Immature natural killer cell (primary cell): ENCODE measurements at regions not wholly inside any gene's neighbourhood (a gene's known extent, or its start where the extent isn't known, plus 50 kb on each side); places are given as distances from the start of the nearest gene placed in this dataset.

Experiments
- DNase-seq, 3 donors: peaks; one replicate each; pipeline ENCODE4 v3.0.0; 2022; ENCODE audit warnings: mixed read lengths in 1 of 3
- H3K27ac Mint-ChIP-seq, 6 donors: one replicate each; pipeline ENCODE4 v1.8.0; 2020; ENCODE audit warnings: mixed read lengths in 6 of 6, mild to moderate bottlenecking in 5 of 6, inconsistent platforms in 4 of 6, moderate library complexity in 3 of 6
- H3K27me3 Mint-ChIP-seq, 3 donors: one replicate each; pipeline ENCODE4 v1.8.0; 2020 to 2021; ENCODE audit warnings: low read depth in 3 of 3, mild to moderate bottlenecking in 3 of 3, mixed read lengths in 3 of 3, moderate library complexity in 3 of 3, inconsistent platforms in 1 of 3
- H3K36me3 Mint-ChIP-seq, 3 donors: one replicate each; pipeline ENCODE4 v1.8.0; 2020; ENCODE audit warnings: mixed read lengths in 3 of 3, inconsistent platforms in 2 of 3, mild to moderate bottlenecking in 2 of 3
- H3K4me1 Mint-ChIP-seq, 2 donors: one replicate each; pipeline ENCODE4 v1.8.0; 2020; ENCODE audit warnings: inconsistent platforms in 2 of 2, mild to moderate bottlenecking in 2 of 2, mixed read lengths in 2 of 2, moderate library complexity in 1 of 2
- H3K4me3 Mint-ChIP-seq, 5 donors: one replicate each; pipeline ENCODE4 v1.8.0; 2020; ENCODE audit warnings: mild to moderate bottlenecking in 5 of 5, mixed read lengths in 5 of 5, inconsistent platforms in 3 of 5, moderate library complexity in 3 of 5
- H3K9me3 Mint-ChIP-seq, 6 donors: one replicate each; pipeline ENCODE4 v1.8.0; 2020; ENCODE audit warnings: mild to moderate bottlenecking in 6 of 6, mixed read lengths in 6 of 6, inconsistent platforms in 4 of 6, moderate library complexity in 3 of 6

- Mint-ChIP-seq H3K27me3 (peaks cover 0 to 13% (median 0%) of the 10 kb centered on the region in 3 donors), H3K27ac (no peak overlapping the region), H3K9me3 (peaks cover 0 to 2% (median 0%) of the 10 kb centered on the region in 6 donors), H3K36me3 (no peaks in the 10 kb centered on the region), H3K4me3 (no peak overlapping the region), H3K4me1 (no peaks in the 10 kb centered on the region)
- DNase-seq, result no peak
Observed at GRCh38 chr3:127363171-127363570, 75.3 kb upstream of the PRR20G start.

GRCh38 chr3:127360647-127361046 lies 72.8 kb upstream of the PRR20G start:
- H3K27me3 Mint-ChIP-seq, result peaks cover 0 to 13% (median 0%) of the 10 kb centered on the region in 3 donors
- no peaks in the 10 kb centered on the region for H3K36me3 Mint-ChIP-seq
- H3K4me1 Mint-ChIP-seq, result no peaks in the 10 kb centered on the region
- H3K27ac Mint-ChIP-seq, result no peak overlapping the region
- H3K4me3 Mint-ChIP-seq, result no peak overlapping the region
- H3K9me3 Mint-ChIP-seq, result peaks cover 0 to 11% (median 3%) of the 10 kb centered on the region in 6 donors
- no peak for DNase-seq

GRCh38 chr3:127358641-127359040 lies 70.8 kb upstream of the PRR20G start:
- Mint-ChIP-seq H3K27me3 (peaks cover 0 to 11% (median 0%) of the 10 kb centered on the region in 3 donors), H3K4me3 (no peak overlapping the region), H3K36me3 (no peaks in the 10 kb centered on the region), H3K27ac (no peak overlapping the region), H3K4me1 (no peaks in the 10 kb centered on the region), H3K9me3 (peaks cover 0 to 11% (median 3%) of the 10 kb centered on the region in 6 donors)
- DNase-seq, result no peak

DNA sequence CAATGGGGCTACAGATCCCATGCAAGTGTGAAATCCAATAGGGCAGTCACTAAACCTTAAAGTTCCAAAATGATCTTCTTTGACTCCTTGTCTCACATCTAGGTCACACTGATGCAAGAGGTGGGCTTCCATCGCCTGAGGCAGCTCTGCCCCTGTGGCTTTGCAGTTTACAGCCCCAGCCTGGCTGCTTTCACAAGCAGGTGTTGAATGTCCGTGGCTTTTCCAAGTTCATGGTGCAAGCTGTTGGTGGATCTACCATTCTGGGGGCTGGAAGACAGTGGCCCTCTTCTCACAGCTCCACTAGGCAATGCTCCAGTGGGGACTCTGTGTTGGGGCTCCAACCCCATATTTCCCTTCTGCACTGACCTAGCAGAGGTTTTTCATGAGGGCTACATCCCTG lies 68.5 kb upstream of the PRR20G start:
- Mint-ChIP-seq H3K4me3 (no peak overlapping the region), H3K36me3 (no peaks in the 10 kb centered on the region), H3K27ac (no peak overlapping the region), H3K4me1 (no peaks in the 10 kb centered on the region), H3K27me3 (peaks cover 0 to 2% (median 1%) of the 10 kb centered on the region in 3 donors), H3K9me3 (peaks cover 0 to 9% (median 3%) of the 10 kb centered on the region in 6 donors)
- no peak for DNase-seq

DNA sequence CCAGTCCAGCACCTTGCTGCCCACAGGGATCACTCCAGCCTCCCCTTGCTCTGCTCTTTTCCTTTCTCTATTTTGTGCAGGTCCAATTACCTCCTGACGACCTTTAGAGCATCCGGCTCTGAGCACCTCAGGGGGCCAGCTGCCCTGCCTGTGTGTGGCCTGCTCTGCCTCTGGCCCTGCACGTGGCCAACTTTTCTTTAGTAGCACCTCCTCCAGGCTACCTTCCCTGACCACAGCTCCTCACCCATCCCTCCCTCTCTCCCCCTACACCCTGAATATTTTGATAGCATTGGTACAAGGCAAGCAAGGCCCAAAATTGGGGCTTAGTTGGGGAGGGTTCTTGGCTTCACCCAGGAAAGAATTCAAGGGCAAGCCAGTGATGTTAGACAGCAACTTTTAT lies 66.9 kb upstream of the PRR20G start:
- DNase-seq, result no peak
- Mint-ChIP-seq H3K27ac (no peak overlapping the region), H3K4me3 (no peak overlapping the region), H3K27me3 (peaks cover 0 to 3% (median 2%) of the 10 kb centered on the region in 3 donors), H3K9me3 (peaks cover 0 to 9% (median 3%) of the 10 kb centered on the region in 6 donors), H3K36me3 (no peaks in the 10 kb centered on the region), H3K4me1 (no peaks in the 10 kb centered on the region)

- Mint-ChIP-seq H3K9me3 (peaks cover 0 to 9% (median 3%) of the 10 kb centered on the region in 6 donors), H3K36me3 (no peaks in the 10 kb centered on the region), H3K4me3 (no peak overlapping the region), H3K27ac (no peak overlapping the region), H3K4me1 (no peaks in the 10 kb centered on the region), H3K27me3 (peaks cover 0 to 3% (median 0%) of the 10 kb centered on the region in 3 donors)
- no peak for DNase-seq
Observed at GRCh38 chr3:127352612-127353011, 64.8 kb upstream of the PRR20G start.

DNA sequence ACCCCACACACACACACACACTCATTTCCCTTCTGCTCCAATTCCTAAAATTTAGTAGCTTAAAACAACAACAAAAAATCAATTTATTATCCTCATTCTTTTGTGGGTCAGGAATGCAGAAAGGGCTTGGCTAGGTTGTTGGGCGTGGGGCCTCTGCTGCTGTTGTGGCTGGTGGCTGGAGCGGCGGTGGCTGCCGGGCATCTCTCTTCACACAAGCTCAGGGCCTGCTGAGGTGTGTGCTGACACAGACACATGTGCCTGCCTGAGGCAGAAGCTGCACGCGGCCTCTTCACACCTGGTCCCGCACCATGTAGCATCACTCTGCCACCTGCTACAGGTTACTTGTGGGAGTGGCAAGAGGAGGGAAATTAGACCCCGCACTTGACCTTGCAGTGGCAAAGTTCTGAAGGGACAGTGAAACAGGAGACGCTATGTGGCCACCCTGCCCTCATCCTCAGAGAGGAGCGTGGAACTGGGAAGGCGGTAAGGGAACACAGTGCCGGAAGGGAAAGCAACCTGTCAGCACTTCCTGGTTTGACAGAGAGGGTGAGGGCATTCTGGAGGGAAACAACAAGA lies 64.0 kb upstream of the PRR20G start:
- H3K4me3 Mint-ChIP-seq, result no peak overlapping the region
- no peak for DNase-seq
- peak overlapping the region in 1 of 6 donors; percentile 34 for H3K27ac Mint-ChIP-seq
- H3K27me3 Mint-ChIP-seq, result peaks cover 0 to 6% (median 3%) of the 10 kb centered on the region in 3 donors
- no peaks in the 10 kb centered on the region for H3K36me3 Mint-ChIP-seq
- no peaks in the 10 kb centered on the region for H3K4me1 Mint-ChIP-seq
- H3K9me3 Mint-ChIP-seq, result peaks cover 0 to 3% (median 0%) of the 10 kb centered on the region in 6 donors

- H3K27ac Mint-ChIP-seq, result no peak overlapping the region
Observed at GRCh38 chr3:127351321-127351720, 63.5 kb upstream of the PRR20G start.

GRCh38 chr3:127350172-127351050 lies 62.6 kb upstream of the PRR20G start:
- Mint-ChIP-seq H3K27me3 (peaks cover 0 to 11% (median 5%) of the 10 kb centered on the region in 3 donors), H3K4me3 (no peak overlapping the region), H3K9me3 (peaks cover 0 to 3% (median 0%) of the 10 kb centered on the region in 6 donors), H3K4me1 (no peaks in the 10 kb centered on the region), H3K27ac (no peak overlapping the region), H3K36me3 (no peaks in the 10 kb centered on the region)
- DNase-seq, result no peak

More at GRCh38 chr3:127351321-127351720, 63.5 kb upstream of the PRR20G start:
- no peak for DNase-seq
- no peaks in the 10 kb centered on the region for H3K36me3 Mint-ChIP-seq
- H3K4me1 Mint-ChIP-seq, result no peaks in the 10 kb centered on the region
- no peak overlapping the region for H3K4me3 Mint-ChIP-seq
- H3K9me3 Mint-ChIP-seq, result peaks cover 0 to 3% (median 0%) of the 10 kb centered on the region in 6 donors
- peaks cover 0 to 8% (median 5%) of the 10 kb centered on the region in 3 donors for H3K27me3 Mint-ChIP-seq

- Mint-ChIP-seq H3K27me3 (peaks cover 0 to 11% (median 5%) of the 10 kb centered on the region in 3 donors), H3K4me3 (no peak overlapping the region), H3K9me3 (peaks cover 0 to 3% (median 0%) of the 10 kb centered on the region in 6 donors), H3K27ac (no peak overlapping the region), H3K4me1 (no peaks in the 10 kb centered on the region), H3K36me3 (no peaks in the 10 kb centered on the region)
- no peak for DNase-seq
Observed at GRCh38 chr3:127349501-127350171, 61.8 kb upstream of the PRR20G start.

DNA sequence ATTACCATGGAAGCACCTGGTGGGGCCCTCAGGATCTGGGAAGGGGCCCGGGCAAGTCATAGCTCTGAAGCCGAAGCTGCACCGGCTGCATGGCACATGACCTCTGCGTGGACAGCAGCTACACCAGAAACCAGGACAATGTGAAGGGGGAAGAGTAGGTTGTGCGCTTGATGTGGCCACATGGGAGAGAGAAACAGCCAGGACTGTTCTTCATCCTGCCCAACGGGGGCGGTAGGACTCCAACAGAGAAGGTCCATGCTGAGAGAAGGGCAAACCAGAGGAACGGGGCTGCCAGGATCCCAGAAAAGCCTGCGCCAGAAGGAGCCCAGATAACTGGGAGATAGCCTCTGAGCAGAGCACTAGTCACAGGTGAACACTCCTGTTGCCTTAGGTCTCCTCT lies 54.9 kb upstream of the PRR20G start:
- H3K27me3 Mint-ChIP-seq, result peaks cover 3 to 24% (median 6%) of the 10 kb centered on the region in 3 donors
- no peak for DNase-seq

GRCh38 chr3:127339928-127340861 lies 52.3 kb upstream of the PRR20G start:
- Mint-ChIP-seq H3K27me3 (peaks cover 4 to 15% (median 10%) of the 10 kb centered on the region in 3 donors), H3K27ac (no peak overlapping the region), H3K9me3 (peaks cover 0 to 9% (median 0%) of the 10 kb centered on the region in 6 donors), H3K4me3 (no peak overlapping the region), H3K4me1 (no peaks in the 10 kb centered on the region), H3K36me3 (no peaks in the 10 kb centered on the region)
- no peak for DNase-seq

More for the DNA sequence above, 54.9 kb upstream of the PRR20G start:
- Mint-ChIP-seq H3K9me3 (peaks cover 0 to 9% (median 0%) of the 10 kb centered on the region in 6 donors), H3K4me1 (no peaks in the 10 kb centered on the region), H3K27ac (no peak overlapping the region), H3K4me3 (no peak overlapping the region), H3K36me3 (no peaks in the 10 kb centered on the region)

DNA sequence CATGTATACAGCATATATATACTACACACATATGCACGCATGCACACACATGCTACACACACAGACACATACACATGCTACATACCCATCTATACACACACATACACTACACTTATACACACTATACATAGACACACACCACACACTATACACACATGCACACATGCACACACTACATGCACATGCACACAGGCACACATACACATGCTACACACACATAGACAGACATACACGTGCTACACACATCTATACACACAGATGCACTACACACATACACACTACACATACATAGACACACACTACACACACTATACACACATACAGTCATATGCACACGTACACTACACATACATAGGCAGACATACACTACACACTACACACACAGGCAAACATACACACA lies 51.2 kb upstream of the PRR20G start:
- Mint-ChIP-seq H3K36me3 (no peaks in the 10 kb centered on the region), H3K27ac (no peak overlapping the region), H3K9me3 (peaks cover 0 to 9% (median under 1%) of the 10 kb centered on the region in 6 donors), H3K4me3 (no peak overlapping the region), H3K27me3 (peaks cover 4 to 15% (median 10%) of the 10 kb centered on the region in 3 donors), H3K4me1 (no peaks in the 10 kb centered on the region)
- no peak for DNase-seq
